H1 (cell line): ENCODE measurements at regions not wholly inside any gene's neighbourhood (a gene's known extent, or its start where the extent isn't known, plus 50 kb on each side); places are given as distances from the start of the nearest gene placed in this dataset.
A peak's percentile ranks its signal among the peaks of the same experiment; 100 is the strongest.

ENCODE experiments used
- CTCF ChIA-PET: fragments of 300-600 bp; sonication (Branson Sonifier 250); formaldehyde crosslinking; loops from one replicate; lab custom pipeline; 2021; ENCODE audit not compliant: partially characterized antibody; lab: Charles Lee
- POLR2A ChIA-PET: fragments of 300-600 bp; sonication (Branson Sonifier 250); formaldehyde crosslinking; loops from one replicate; lab custom pipeline; 2021; ENCODE audit warnings: inconsistent platforms; ENCODE audit not compliant: partially characterized antibody; lab: Charles Lee
- DNase-seq, 2 experiments: peaks; one replicate each; pipeline versions ENCODE4 v3.0.0 to v3.0.0-alpha.2; 2010 to 2022; ENCODE audit warnings: low spot score in 2 of 2, low read depth in 1 of 2, mixed read lengths in 1 of 2
- FAIRE-seq: peaks from 2 replicates; lab custom pipeline; 2011; peaks lifted over from hg19 to GRCh38; lab: Jason Lieb, UNC
- H2AFZ ChIP-seq: 2 replicates; pipeline ENCODE4 v1.8.1; 2012; ENCODE audit warnings: low read length, inconsistent platforms
- H2AK5ac ChIP-seq: 2 replicates; pipeline ENCODE4 v1.6.1; 2013; ENCODE audit warnings: low read depth, low read length
- H2BK120ac ChIP-seq: replicated peaks from 2 replicates; pipeline ENCODE3; 2013; ENCODE audit warnings: low read depth, low read length, inconsistent platforms
- H2BK12ac ChIP-seq: 2 replicates; pipeline ENCODE4 v1.6.1; 2013; ENCODE audit warnings: low read depth, low read length
- H2BK15ac ChIP-seq: 2 replicates; pipeline ENCODE4 v1.6.1; 2013; ENCODE audit warnings: low read length
- H2BK20ac ChIP-seq: 2 replicates; pipeline ENCODE4 v1.6.1; 2013; ENCODE audit warnings: low read length
- H2BK5ac ChIP-seq: 2 replicates; pipeline ENCODE4 v1.6.1; 2013; ENCODE audit warnings: low read depth, low read length
- H3K14ac ChIP-seq: 2 replicates; pipeline ENCODE4 v1.6.1; 2013; ENCODE audit warnings: inconsistent platforms; ENCODE audit not compliant: insufficient read length
- H3K18ac ChIP-seq: 2 replicates; pipeline ENCODE4 v1.6.1; 2013; ENCODE audit warnings: low read length; ENCODE audit errors: extremely low read depth
- H3K23ac ChIP-seq: 2 replicates; pipeline ENCODE4 v1.6.1; 2013; ENCODE audit warnings: inconsistent platforms; ENCODE audit not compliant: insufficient read length
- H3K23me2 ChIP-seq: 2 replicates; pipeline ENCODE4 v1.6.1; 2013; ENCODE audit warnings: low read depth, low read length
- H3K27ac ChIP-seq: 2 replicates; pipeline ENCODE4 v1.6.1; 2011; ENCODE audit warnings: low read depth, low read length, inconsistent platforms
- H3K27me3 ChIP-seq, 4 experiments: replicated peaks in 1 of 4; 1 replicate in 1 of 4; 2 replicates in 3 of 4; pipeline versions ENCODE4 v1.6.1 to v1.8.1; 2011 to 2013; ENCODE audit warnings: low read length in 3 of 4, mild to moderate bottlenecking in 3 of 4, inconsistent platforms in 2 of 4, mixed read lengths in 2 of 4, moderate library complexity in 1 of 4; ENCODE audit not compliant: control insufficient read depth in 3 of 4, insufficient read depth in 3 of 4; ENCODE audit errors: extremely low read depth in 1 of 4
- H3K36me3 ChIP-seq, 4 experiments: 2 replicates each; pipeline versions ENCODE4 v1.6.1 to v1.8.1; 2011 to 2013; ENCODE audit warnings: mild to moderate bottlenecking in 4 of 4, low read length in 3 of 4, moderate library complexity in 2 of 4, control low read depth in 1 of 4, inconsistent platforms in 1 of 4; ENCODE audit not compliant: insufficient read depth in 4 of 4, control insufficient read depth in 2 of 4
- H3K4ac ChIP-seq: replicated peaks from 2 replicates; pipeline ENCODE3; 2013; ENCODE audit warnings: low read length, low read depth, mixed read lengths, inconsistent platforms; ENCODE audit not compliant: insufficient read length
- H3K4me1 ChIP-seq, 4 experiments: replicated peaks in 1 of 4; 1 replicate in 1 of 4; 2 replicates in 3 of 4; pipeline versions ENCODE4 v1.6.1 to v1.8.1; 2011 to 2013; ENCODE audit warnings: low read length in 3 of 4, inconsistent platforms in 2 of 4, mixed read lengths in 1 of 4; ENCODE audit not compliant: insufficient read depth in 4 of 4, control insufficient read depth in 3 of 4
- H3K4me2 ChIP-seq, 2 experiments: 2 replicates each; pipeline versions ENCODE4 v1.6.1 to v1.8.1; 2011 to 2013; ENCODE audit warnings: low read depth in 2 of 2, low read length in 2 of 2, control low read depth in 1 of 2, inconsistent platforms in 1 of 2, mild to moderate bottlenecking in 1 of 2; ENCODE audit not compliant: insufficient read depth in 1 of 2
- H3K4me3 ChIP-seq, 4 experiments: fragments of 200-600, 300-600 bp in 1 of 4; sonication (generic), shearing (Covaris generic), sonication (Bioruptor Twin) in 1 of 4; 2 replicates each; pipeline versions ENCODE4 v1.5.1 to v1.8.1; 2011 to 2016; ENCODE audit warnings: low read length in 4 of 4, low read depth in 3 of 4, control low read depth in 2 of 4, inconsistent platforms in 2 of 4, mild to moderate bottlenecking in 2 of 4, mixed read lengths in 1 of 4, moderate library complexity in 1 of 4; ENCODE audit not compliant: insufficient read depth in 2 of 4; ENCODE audit errors: extremely low read depth in 1 of 4
- H3K56ac ChIP-seq: replicated peaks from 2 replicates; pipeline ENCODE3; 2013; ENCODE audit warnings: low read depth, mild to moderate bottlenecking, mixed read lengths, low read length, inconsistent platforms; ENCODE audit not compliant: insufficient read length
- H3K79me1 ChIP-seq: 2 replicates; pipeline ENCODE4 v1.6.1; 2013; ENCODE audit warnings: low read depth, low read length, control low read depth
- H3K79me2 ChIP-seq, 2 experiments: 2 replicates each; pipeline versions ENCODE4 v1.6.1 to v1.8.1; 2012 to 2013; ENCODE audit warnings: low read length in 2 of 2, mild to moderate bottlenecking in 2 of 2, inconsistent platforms in 1 of 2; ENCODE audit not compliant: insufficient read depth in 2 of 2, control insufficient read depth in 1 of 2
- H3K9ac ChIP-seq, 4 experiments: replicated peaks in 1 of 4; 1 replicate in 1 of 4; 2 replicates in 3 of 4; pipeline versions ENCODE4 v1.6.1 to v1.8.1; 2011 to 2013; ENCODE audit warnings: low read depth in 3 of 4, low read length in 3 of 4, control low read depth in 2 of 4, mild to moderate bottlenecking in 2 of 4, moderate library complexity in 2 of 4, inconsistent platforms in 1 of 4; ENCODE audit errors: extremely low read depth in 1 of 4
- H3K9me3 ChIP-seq, 2 experiments: 2 replicates each; pipeline versions ENCODE4 v1.6.1 to v1.8.1; 2012 to 2013; ENCODE audit warnings: mild to moderate bottlenecking in 2 of 2, moderate library complexity in 2 of 2, control low read depth in 1 of 2, inconsistent platforms in 1 of 2, low read depth in 1 of 2, low read length in 1 of 2, mixed read lengths in 1 of 2; ENCODE audit not compliant: insufficient read depth in 2 of 2
- H4K20me1 ChIP-seq, 2 experiments: replicated peaks in 1 of 2; 2 replicates each; pipeline versions ENCODE3 to v1.8.1; 2011 to 2013; ENCODE audit warnings: inconsistent platforms in 2 of 2, low read length in 2 of 2, mild to moderate bottlenecking in 1 of 2; ENCODE audit not compliant: insufficient read depth in 2 of 2, control insufficient read depth in 1 of 2
- H4K5ac ChIP-seq: 2 replicates; pipeline ENCODE4 v1.6.1; 2013; ENCODE audit warnings: low read length, low read depth, mixed read lengths, inconsistent platforms; ENCODE audit not compliant: insufficient read length
- H4K8ac ChIP-seq: 2 replicates; pipeline ENCODE4 v1.8.0; 2013; ENCODE audit warnings: mild to moderate bottlenecking, moderate library complexity, low read length, inconsistent platforms; ENCODE audit not compliant: insufficient read depth; ENCODE audit errors: extremely low read depth
- H4K91ac ChIP-seq: replicated peaks from 2 replicates; pipeline ENCODE3; 2013; ENCODE audit warnings: low read length, mixed read lengths, inconsistent platforms; ENCODE audit not compliant: insufficient read length
- EGR1 ChIP-seq: IDR thresholded peaks from 2 replicates; pipeline ENCODE4 v1.6.1; 2011; ENCODE audit warnings: low read depth, low read length, borderline replicate concordance
- HDAC6 ChIP-seq: IDR thresholded peaks from one replicate; pipeline ENCODE4 v1.7.1; 2012; ENCODE audit warnings: low read depth, mild to moderate bottlenecking, inconsistent platforms, low read length, moderate library complexity
- SAP30 ChIP-seq: fragments of 300-600 bp; sonication (generic); IDR thresholded peaks from 2 replicates; pipeline ENCODE4 v1.7.1; 2012; ENCODE audit warnings: low read length, moderate library complexity, mild to moderate bottlenecking, inconsistent platforms; ENCODE audit not compliant: insufficient read depth, insufficient replicate concordance
- TEAD4 ChIP-seq: IDR thresholded peaks from 2 replicates; pipeline ENCODE4 v1.6.1; 2012; ENCODE audit warnings: low read depth, low read length, inconsistent platforms, mixed read lengths
- WGBS, 2 experiments: shearing (Covaris generic) in 1 of 2; methylation state at CpG; one replicate each; pipeline versions ENCODE4 v1.1.6 to v1.1.7; 2013 to 2015; ENCODE audit warnings: low lambda C conversion rate in 2 of 2, mixed read lengths in 2 of 2, inconsistent platforms in 1 of 2, low coverage in 1 of 2, missing lambda C conversion rate in 1 of 2; ENCODE audit not compliant: insufficient replicate concordance in 2 of 2, insufficient coverage in 1 of 2, insufficient read length in 1 of 2; ENCODE audit errors: extremely low coverage in 1 of 2, missing lambda C conversion rate in 1 of 2; 5-methylcytosine and 5-hydroxymethylcytosine counted together
- TF ChIP-seq, protein P1 (sequence below): IDR thresholded peaks from 2 replicates; pipeline ENCODE4 v1.6.1; 2012; ENCODE audit warnings: low read length, inconsistent platforms
- TF ChIP-seq, protein P2 (sequence below), 3 experiments: IDR thresholded peaks; 1 replicate in 2 of 3; 2 replicates in 1 of 3; pipeline versions ENCODE4 v1.5.1 to v1.6.1; 2011; ENCODE audit warnings: low read length in 3 of 3, mild to moderate bottlenecking in 3 of 3, inconsistent platforms in 2 of 3, low read depth in 1 of 3, moderate library complexity in 1 of 3; ENCODE audit not compliant: insufficient read depth in 1 of 3; ENCODE audit errors: control extremely low read depth in 1 of 3

DNA sequence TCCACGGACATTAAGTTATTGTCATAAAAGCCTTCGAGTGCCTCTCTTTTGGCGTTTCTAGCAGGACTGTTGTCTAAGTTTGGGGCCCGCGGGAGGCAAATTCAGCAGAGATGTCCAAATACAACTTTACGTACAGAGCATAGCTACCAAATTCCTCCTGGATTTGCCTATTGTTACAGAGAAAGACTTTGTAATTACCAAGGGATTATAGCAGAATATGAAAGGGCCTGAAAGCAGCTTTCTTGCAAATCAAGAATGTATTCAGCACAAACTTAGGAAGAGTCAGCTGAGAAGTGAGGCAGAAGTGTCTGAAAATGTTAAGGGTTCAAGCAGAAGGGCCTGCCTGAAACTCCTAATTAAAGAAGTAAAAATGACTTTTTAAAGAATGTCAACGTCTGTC is 1053.5 kb upstream of the TENM3 start:
- 70% methylated on average over 7 of the region's 7 CpGs; no CpG with 5 or more reads in 1 of the 2 experiments for WGBS, 2 experiments
- POLR2A ChIA-PET: no interaction called here

More for the DNA sequence above, 1053.5 kb upstream of the TENM3 start:
- H3K4ac ChIP-seq: no peak overlapping the region
- no peak overlapping the region for H3K4me3 ChIP-seq
- no peaks in the 10 kb centered on the region for H3K79me1 ChIP-seq
- no peak overlapping the region for H2BK20ac ChIP-seq
- TF ChIP-seq HDAC6 (no peak), TEAD4 (no peak), SAP30 (no peak), EGR1 (no peak)
- TF ChIP-seq, protein P1, sequence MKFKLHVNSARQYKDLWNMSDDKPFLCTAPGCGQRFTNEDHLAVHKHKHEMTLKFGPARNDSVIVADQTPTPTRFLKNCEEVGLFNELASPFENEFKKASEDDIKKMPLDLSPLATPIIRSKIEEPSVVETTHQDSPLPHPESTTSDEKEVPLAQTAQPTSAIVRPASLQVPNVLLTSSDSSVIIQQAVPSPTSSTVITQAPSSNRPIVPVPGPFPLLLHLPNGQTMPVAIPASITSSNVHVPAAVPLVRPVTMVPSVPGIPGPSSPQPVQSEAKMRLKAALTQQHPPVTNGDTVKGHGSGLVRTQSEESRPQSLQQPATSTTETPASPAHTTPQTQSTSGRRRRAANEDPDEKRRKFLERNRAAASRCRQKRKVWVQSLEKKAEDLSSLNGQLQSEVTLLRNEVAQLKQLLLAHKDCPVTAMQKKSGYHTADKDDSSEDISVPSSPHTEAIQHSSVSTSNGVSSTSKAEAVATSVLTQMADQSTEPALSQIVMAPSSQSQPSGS: no peak
- TF ChIP-seq, protein P2, sequence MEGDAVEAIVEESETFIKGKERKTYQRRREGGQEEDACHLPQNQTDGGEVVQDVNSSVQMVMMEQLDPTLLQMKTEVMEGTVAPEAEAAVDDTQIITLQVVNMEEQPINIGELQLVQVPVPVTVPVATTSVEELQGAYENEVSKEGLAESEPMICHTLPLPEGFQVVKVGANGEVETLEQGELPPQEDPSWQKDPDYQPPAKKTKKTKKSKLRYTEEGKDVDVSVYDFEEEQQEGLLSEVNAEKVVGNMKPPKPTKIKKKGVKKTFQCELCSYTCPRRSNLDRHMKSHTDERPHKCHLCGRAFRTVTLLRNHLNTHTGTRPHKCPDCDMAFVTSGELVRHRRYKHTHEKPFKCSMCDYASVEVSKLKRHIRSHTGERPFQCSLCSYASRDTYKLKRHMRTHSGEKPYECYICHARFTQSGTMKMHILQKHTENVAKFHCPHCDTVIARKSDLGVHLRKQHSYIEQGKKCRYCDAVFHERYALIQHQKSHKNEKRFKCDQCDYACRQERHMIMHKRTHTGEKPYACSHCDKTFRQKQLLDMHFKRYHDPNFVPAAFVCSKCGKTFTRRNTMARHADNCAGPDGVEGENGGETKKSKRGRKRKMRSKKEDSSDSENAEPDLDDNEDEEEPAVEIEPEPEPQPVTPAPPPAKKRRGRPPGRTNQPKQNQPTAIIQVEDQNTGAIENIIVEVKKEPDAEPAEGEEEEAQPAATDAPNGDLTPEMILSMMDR (IDR thresholded peaks at IDR 0.05; ENCODE audit: control extremely low read depth in 1 of 3, insufficient read depth in 1 of 3, low read depth in 1 of 3, low read length in 3 of 3): no peak
- no peak overlapping the region for H4K8ac ChIP-seq
- no peak overlapping the region for H2BK12ac ChIP-seq
- no peaks in the 10 kb centered on the region for H3K79me2 ChIP-seq
- no peaks in the 10 kb centered on the region for H3K23me2 ChIP-seq
- H3K9ac ChIP-seq: no peak overlapping the region
- H3K18ac ChIP-seq: no peak overlapping the region
- DNase-seq: no peak
- H3K4me1 ChIP-seq: peaks cover 0 to 5% (median 1%) of the 10 kb centered on the region in 4 experiments; a peak in 2 of 7 replicates
- no peaks in the 10 kb centered on the region for H4K20me1 ChIP-seq
- H3K9me3 ChIP-seq: no peaks in the 10 kb centered on the region; a peak in 1 of 4 replicates
- H2BK15ac ChIP-seq: no peak overlapping the region
- H4K91ac ChIP-seq: no peak overlapping the region
- H3K23ac ChIP-seq: no peak overlapping the region
- H3K56ac ChIP-seq: no peak overlapping the region
- H3K27me3 ChIP-seq: no peaks in the 10 kb centered on the region
- H3K4me2 ChIP-seq: no peak overlapping the region
- no peak overlapping the region for H3K14ac ChIP-seq
- CTCF ChIA-PET: interaction anchor here (0.6 to 1.2 kb wide), 2 partner anchors 339 to 525 kb away, joined by 3 to 5 read pairs; no protein-coding TSS in a partner anchor
- no peak overlapping the region for H2AK5ac ChIP-seq
- no peak overlapping the region for H2BK120ac ChIP-seq
- no peaks in the 10 kb centered on the region for H3K36me3 ChIP-seq
- no peak for FAIRE-seq
- H3K27ac ChIP-seq: no peak overlapping the region
- 0 out of 2 replicates have a peak overlapping the region, but pooled peaks have one; percentile 29 for H2AFZ ChIP-seq
- H4K5ac ChIP-seq: no peak overlapping the region
- H2BK5ac ChIP-seq: no peak overlapping the region
